IgD-negative memory B cell (primary cell): ENCODE measurements at regions not wholly inside any gene's neighbourhood (a gene's known extent, or its start where the extent isn't known, plus 50 kb on each side); places are given as distances from the start of the nearest gene placed in this dataset.
"Not testable (repeated sequence)": the region's sequence is repeated elsewhere in the genome, so short reads cannot be mapped to it uniquely, and the experiment has no call there.

ENCODE experiments used
- H3K27ac Mint-ChIP-seq, 3 donors: one replicate each; pipeline ENCODE4 v1.8.0; 2020 to 2022; ENCODE audit warnings: mild to moderate bottlenecking in 3 of 3, mixed read lengths in 3 of 3, moderate library complexity in 1 of 3
- H3K27me3 Mint-ChIP-seq: one replicate; pipeline ENCODE4 v1.8.0; 2021; ENCODE audit warnings: mixed read lengths
- H3K36me3 Mint-ChIP-seq: one replicate; pipeline ENCODE4 v1.8.0; 2020; ENCODE audit warnings: mild to moderate bottlenecking, mixed read lengths
- H3K4me1 Mint-ChIP-seq, 3 donors: one replicate each; pipeline ENCODE4 v1.8.0; 2020 to 2022; ENCODE audit warnings: mixed read lengths in 3 of 3, mild to moderate bottlenecking in 1 of 3
- H3K4me3 Mint-ChIP-seq, 4 donors: one replicate each; pipeline ENCODE4 v1.8.0; 2020 to 2022; ENCODE audit warnings: mild to moderate bottlenecking in 4 of 4, mixed read lengths in 4 of 4, moderate library complexity in 3 of 4
- H3K9me3 Mint-ChIP-seq, 3 donors: one replicate each; pipeline ENCODE4 v1.8.0; 2020 to 2021; ENCODE audit warnings: mixed read lengths in 3 of 3, mild to moderate bottlenecking in 1 of 3

DNA sequence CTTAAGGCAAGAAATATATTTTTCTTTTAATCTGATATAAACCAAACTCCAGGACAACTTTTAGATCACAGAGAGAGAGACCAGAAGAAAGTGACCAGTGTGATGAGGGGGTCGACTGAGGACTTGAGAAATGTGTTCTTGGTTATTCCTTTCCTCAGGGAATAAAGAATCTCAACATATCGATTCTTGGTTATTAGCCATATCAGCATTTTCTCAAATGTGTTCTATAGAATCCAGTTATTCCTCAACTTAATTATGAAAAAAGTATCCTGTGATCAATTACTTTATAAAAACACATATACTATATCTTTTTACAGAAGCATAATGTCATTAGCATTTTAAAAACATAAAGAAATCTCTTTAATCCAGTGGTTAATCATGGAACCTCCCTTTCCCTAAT lies 222.1 kb upstream of the FAM3C start:
- no peaks in the 10 kb centered on the region for H3K4me1 Mint-ChIP-seq
- no peak overlapping the region for H3K27ac Mint-ChIP-seq
- H3K4me3 Mint-ChIP-seq: no peak overlapping the region
- H3K9me3 Mint-ChIP-seq: peaks cover 0 to 7% (median 0%) of the 10 kb centered on the region in 3 donors
- H3K27me3 Mint-ChIP-seq: peaks cover 1% of the 10 kb centered on the region
- peaks cover 1% of the 10 kb centered on the region for H3K36me3 Mint-ChIP-seq

DNA sequence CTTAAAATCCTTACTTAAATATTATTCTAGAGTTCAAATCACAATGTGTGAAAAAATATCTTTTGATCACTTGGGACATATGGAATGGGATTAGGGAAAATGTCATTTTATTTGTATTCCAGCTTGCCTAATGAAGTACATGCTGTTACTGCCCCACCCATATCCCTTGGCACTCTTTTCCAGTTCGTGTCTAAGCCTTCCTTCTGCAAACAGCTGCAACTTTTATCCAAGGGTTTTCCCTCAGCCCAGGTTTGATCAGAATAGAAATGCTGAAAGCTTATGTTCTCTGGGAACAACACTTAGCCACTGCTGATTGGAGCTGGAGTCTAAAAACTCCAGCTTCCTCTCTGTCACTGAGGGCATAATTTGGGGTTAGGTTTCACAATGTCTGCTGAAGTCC lies 214.1 kb upstream of the FAM3C start:
- H3K27me3 Mint-ChIP-seq: peaks cover 11% of the 10 kb centered on the region
- H3K9me3 Mint-ChIP-seq: peaks cover 6 to 8% (median 7%) of the 10 kb centered on the region in 3 donors
- H3K4me1 Mint-ChIP-seq: no peaks in the 10 kb centered on the region
- no peak overlapping the region for H3K4me3 Mint-ChIP-seq
- H3K36me3 Mint-ChIP-seq: no peaks in the 10 kb centered on the region
- H3K27ac Mint-ChIP-seq: no peak overlapping the region

DNA sequence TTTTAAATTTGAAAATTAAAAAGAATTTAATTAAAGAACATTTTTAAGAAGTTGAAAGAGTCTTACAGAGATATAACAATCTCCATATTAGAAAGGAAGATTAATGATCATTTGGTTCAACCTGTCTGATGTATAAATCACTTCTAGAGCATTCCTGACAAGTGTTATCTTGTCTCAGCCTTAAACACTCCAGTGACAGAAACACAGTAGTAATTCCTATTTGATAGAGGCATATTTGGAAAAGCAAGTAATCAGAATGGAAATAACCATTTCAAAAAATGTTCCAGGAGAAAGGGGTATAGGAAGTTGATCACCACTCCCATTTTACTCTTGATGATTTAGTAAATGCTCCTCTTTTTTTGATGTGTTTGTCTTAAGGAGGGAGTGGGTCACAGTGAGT lies 213.1 kb upstream of the FAM3C start:
- Mint-ChIP-seq H3K4me1 (no peaks in the 10 kb centered on the region), H3K9me3 (peaks cover 6 to 8% (median 7%) of the 10 kb centered on the region in 3 donors), H3K36me3 (no peaks in the 10 kb centered on the region), H3K4me3 (no peak overlapping the region), H3K27ac (no peak overlapping the region), H3K27me3 (peaks cover 11% of the 10 kb centered on the region)

DNA sequence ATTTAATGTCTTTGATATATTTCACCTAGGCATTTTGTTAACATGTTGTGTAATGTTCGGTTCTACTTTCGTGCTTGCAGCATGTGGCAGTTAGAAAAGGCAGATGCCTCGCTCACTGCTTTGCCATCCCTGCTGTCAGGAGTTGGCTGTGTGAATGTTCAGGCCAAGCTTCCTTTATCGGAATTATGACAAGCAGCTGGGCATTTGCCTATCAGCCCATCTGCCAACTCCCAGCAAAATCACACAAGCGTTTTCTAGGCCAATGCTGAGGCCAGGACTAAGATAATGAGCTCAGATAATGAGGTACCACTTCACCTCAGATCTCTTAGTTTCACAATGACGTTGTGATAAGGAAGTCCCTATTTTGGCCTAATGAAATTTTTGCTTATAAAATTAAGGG lies 212.7 kb upstream of the FAM3C start:
- Mint-ChIP-seq H3K4me1 (no peaks in the 10 kb centered on the region), H3K9me3 (peaks cover 6 to 8% (median 7%) of the 10 kb centered on the region in 3 donors), H3K27me3 (peaks cover 11% of the 10 kb centered on the region), H3K4me3 (no peak overlapping the region), H3K36me3 (no peaks in the 10 kb centered on the region), H3K27ac (no peak overlapping the region)

DNA sequence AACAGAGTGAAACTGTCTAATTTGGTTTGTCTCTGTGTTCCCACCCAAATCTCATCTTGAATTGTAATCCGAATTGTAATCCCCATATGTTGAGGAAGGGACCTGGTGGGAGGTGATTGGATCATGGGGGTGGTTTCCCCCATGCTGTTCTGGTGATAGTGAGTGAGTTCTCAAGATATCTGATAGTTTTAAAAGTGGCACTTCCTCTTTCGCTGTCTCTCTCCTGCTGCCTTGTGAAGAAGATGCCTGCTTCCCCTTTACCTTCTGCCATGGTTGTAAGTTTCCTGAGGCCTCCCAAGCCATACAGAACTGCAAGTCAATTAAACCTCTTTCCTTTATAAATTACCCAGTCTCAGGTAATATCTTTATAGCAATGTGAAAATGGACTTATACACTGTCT lies 212.1 kb upstream of the FAM3C start:
- not testable (repeated sequence) for H3K9me3 Mint-ChIP-seq, H3K36me3 Mint-ChIP-seq, H3K4me3 Mint-ChIP-seq, H3K27ac Mint-ChIP-seq, H3K4me1 Mint-ChIP-seq
- H3K27me3 Mint-ChIP-seq: peaks cover 11% of the 10 kb centered on the region

DNA sequence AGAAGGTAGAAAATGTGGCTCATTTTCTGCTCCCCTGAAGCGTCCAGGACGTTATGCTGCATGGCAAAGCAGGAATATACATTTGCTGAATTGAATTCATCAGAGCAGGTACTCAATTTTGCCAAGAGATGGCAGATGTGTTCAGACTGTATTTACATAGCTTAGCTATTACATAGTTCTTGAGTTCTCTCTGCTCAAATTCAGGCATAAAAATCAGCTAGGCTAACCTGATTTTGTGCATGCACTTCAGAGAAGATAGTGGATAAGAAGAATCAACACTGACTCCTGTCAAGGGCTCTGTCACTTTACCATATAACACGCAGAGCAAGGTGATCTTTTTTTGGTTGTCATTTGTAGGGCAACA lies 209.2 kb upstream of the FAM3C start:
- Mint-ChIP-seq H3K4me1 (peaks cover 0 to 1% (median 0%) of the 10 kb centered on the region in 3 donors), H3K9me3 (peaks cover 6% of the 10 kb centered on the region in 3 donors), H3K27ac (no peak overlapping the region), H3K27me3 (peaks cover 11% of the 10 kb centered on the region), H3K4me3 (no peak overlapping the region), H3K36me3 (no peaks in the 10 kb centered on the region)

DNA sequence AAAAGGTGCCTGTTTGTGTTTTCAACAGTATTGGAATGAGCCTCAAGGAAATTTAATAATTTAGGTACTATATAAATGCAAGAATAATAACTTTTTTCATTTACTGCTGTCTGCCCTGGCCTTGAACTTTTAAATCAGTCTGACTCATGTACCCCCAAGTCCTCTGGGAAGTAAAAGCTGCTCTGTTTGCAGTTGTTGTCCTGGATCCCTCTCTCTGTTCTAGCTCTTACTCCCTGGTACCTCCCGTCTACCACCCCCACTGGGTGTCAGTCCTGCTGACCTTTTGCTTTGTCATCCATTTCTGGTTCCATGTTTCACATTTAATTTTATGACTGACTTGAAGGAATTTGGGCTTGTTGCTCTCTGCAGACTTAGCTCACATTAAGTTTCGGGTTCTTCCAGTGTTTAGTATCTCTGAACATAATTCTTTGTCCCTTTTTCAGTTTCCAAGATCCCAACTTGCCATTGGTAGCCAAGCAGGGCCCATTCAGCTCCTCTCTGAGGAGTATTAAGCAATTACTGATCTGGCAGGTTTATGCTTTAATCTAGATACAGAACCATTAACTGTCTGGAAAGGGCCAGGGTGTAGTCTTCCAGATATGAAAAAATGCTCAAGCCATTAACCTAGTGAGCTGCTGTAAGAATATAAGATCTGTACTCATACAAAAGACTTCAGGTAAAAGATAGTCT lies 208.7 kb upstream of the FAM3C start:
- H3K4me3 Mint-ChIP-seq: no peak overlapping the region
- no peak overlapping the region for H3K27ac Mint-ChIP-seq
- peaks cover 5 to 6% (median 5%) of the 10 kb centered on the region in 3 donors for H3K9me3 Mint-ChIP-seq
- H3K36me3 Mint-ChIP-seq: no peaks in the 10 kb centered on the region
- peaks cover 11% of the 10 kb centered on the region for H3K27me3 Mint-ChIP-seq
- H3K4me1 Mint-ChIP-seq: peaks cover 0 to 1% (median 0%) of the 10 kb centered on the region in 3 donors

DNA sequence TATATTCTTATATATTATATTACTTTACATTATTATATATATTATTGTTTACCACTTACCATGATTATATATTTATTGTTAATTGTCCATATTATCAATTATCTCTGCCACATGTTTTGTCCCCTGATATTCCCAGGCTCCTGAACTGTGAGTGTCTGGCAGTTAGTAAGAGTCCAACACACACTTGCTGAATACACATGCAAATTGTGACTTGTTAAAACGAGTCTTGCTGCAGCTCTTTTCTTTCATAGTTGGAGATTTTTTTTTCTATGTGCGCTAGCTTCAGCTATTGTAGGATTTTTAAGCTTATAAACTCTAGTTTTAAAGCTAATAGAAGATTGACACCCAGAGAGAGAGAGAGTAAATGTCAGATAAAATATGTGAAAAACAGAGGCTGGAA lies 207.8 kb upstream of the FAM3C start:
- peaks cover 11% of the 10 kb centered on the region for H3K27me3 Mint-ChIP-seq
- H3K4me3 Mint-ChIP-seq: no peak overlapping the region
- no peak overlapping the region for H3K27ac Mint-ChIP-seq
- peaks cover 3 to 6% (median 4%) of the 10 kb centered on the region in 3 donors for H3K9me3 Mint-ChIP-seq
- H3K36me3 Mint-ChIP-seq: no peaks in the 10 kb centered on the region
- H3K4me1 Mint-ChIP-seq: peaks cover 0 to 1% (median 0%) of the 10 kb centered on the region in 3 donors

DNA sequence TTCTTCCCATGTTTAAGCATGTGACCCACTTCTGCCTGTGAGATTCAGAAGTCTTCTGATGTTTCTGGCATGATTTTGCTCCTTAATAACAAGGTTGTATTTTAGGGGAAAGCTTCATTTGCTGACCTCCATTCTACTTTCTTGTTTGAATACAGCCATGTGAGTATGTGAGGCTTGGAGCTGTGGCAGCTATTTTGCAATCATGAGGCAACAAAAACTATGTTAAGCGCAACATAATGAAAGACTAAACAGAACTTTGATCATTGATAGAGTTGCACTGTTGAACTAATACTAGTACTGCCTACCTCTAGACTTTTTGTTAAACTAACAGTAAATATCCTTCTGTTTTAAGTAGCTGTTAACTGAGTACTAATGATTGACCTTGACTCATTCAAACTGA lies 203.8 kb upstream of the FAM3C start:
- Mint-ChIP-seq H3K27ac (no peak overlapping the region), H3K4me3 (no peak overlapping the region), H3K4me1 (peaks cover 0 to 1% (median 0%) of the 10 kb centered on the region in 3 donors), H3K36me3 (no peaks in the 10 kb centered on the region), H3K27me3 (peaks cover 3% of the 10 kb centered on the region), H3K9me3 (peaks cover 0 to 11% (median 0%) of the 10 kb centered on the region in 3 donors)

DNA sequence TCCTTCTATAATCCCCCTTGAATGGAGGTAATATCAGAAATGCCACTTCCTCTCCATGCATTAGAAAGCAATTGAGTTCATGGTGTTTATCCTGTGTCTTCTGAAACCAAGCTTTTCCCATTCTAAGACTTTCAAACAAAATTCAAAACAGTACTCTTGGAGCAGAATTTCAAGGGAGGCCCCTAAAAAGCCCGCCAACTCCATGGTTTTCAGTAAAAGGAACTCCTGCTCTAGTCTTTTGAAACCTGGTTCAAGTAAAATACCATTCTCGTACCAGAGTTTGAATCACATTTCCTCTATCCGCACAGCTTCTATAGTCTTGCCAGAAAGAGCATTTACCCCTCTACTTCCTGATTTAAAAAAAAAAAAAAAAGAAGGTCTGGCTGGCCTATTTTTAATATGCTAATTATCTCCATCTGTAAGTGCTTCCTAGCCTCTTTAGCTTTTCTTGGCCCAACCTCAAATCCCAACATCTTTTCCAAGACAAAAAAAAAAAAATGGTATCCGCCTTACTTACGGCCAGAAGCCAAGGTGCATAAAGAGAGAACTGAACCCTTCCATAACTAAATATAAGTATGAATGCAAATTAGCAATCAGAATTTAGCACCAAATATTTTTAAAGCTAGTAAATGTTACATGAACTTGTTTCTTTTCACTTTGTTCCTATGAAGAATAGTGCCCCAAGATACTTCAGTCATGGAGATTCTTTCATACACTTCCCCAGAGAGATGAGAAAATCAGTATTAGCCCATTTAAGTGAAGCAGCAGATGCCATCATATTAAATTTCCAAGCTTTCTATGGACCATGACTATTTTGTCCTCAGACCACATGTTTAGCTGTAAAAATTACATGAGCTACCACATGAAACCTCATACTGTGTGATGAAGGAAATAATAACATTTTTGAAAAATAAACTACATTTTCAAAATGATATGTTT lies 199.9 kb upstream of the FAM3C start:
- no peak overlapping the region for H3K27ac Mint-ChIP-seq
- peaks cover 2 to 15% (median 13%) of the 10 kb centered on the region in 3 donors for H3K9me3 Mint-ChIP-seq
- H3K36me3 Mint-ChIP-seq: no peaks in the 10 kb centered on the region
- H3K27me3 Mint-ChIP-seq: peaks cover under 1% of the 10 kb centered on the region
- no peaks in the 10 kb centered on the region for H3K4me1 Mint-ChIP-seq
- no peak overlapping the region for H3K4me3 Mint-ChIP-seq

DNA sequence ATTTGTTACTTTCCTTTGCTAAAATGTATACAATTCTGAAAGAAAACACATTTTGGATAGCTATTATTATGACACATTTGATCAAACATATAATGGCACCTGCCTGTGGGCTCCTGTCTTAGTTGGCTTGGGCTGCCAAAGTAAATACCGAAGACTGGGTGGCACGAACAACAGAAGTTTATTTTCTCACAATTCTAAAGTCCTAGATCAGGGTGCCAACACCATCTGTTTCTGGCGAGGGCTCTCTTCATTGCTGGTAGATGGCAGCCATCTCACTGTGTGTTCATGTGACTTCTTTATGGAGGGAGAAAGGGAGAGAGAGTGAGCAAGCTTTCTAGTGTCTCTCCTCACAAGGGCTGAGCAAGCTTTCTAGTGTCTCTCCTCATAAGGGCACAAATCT lies 195.8 kb upstream of the FAM3C start:
- Mint-ChIP-seq H3K27ac (no peak overlapping the region), H3K4me3 (no peak overlapping the region), H3K4me1 (no peaks in the 10 kb centered on the region), H3K27me3 (peaks cover 1% of the 10 kb centered on the region), H3K36me3 (peaks cover 2% of the 10 kb centered on the region), H3K9me3 (peaks cover 2 to 13% (median 9%) of the 10 kb centered on the region in 3 donors)

DNA sequence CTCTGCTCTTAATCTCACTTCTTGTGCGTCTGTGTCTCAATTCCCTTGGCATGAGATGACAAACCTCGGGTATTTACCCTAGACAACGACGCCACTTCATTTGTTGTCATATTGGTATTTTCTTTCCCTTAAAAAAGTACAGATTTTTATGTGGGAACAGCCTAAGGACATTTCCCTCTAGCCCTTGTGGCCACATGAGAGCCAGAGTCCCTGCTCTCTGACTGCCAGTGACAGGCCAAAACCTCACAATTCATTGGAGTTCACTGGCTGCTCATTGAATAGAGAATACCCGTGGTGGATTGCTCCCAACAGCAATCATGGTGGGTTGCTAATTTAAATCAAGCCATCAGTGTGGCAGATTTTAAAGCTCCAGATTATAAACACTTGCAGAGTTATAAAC lies 191.3 kb upstream of the FAM3C start:
- H3K36me3 Mint-ChIP-seq: peaks cover 2% of the 10 kb centered on the region
- no peak overlapping the region for H3K4me3 Mint-ChIP-seq
- H3K27ac Mint-ChIP-seq: no peak overlapping the region
- H3K9me3 Mint-ChIP-seq: peaks cover 2 to 6% (median 2%) of the 10 kb centered on the region in 3 donors
- H3K4me1 Mint-ChIP-seq: no peaks in the 10 kb centered on the region
- H3K27me3 Mint-ChIP-seq: peaks cover 9% of the 10 kb centered on the region

DNA sequence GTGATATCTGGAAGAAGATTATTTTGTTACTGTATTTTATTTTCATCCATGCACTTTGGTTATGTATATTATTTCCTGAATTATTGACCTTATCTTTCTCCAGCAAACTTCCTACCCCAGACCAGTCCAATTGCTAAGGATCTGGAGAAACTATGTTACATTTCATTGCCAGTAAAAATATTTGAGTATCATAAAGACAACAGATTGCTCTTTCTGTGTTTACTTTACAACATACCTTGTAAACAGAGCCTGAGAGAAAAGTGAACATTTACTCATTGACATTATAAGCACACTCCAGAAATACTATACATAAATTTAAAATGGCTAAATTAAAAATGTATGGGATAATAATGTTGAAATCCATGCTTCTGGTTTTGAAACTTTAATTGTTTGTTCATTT lies 186.2 kb upstream of the FAM3C start:
- no peak overlapping the region for H3K4me3 Mint-ChIP-seq
- peaks cover 12% of the 10 kb centered on the region for H3K27me3 Mint-ChIP-seq
- H3K4me1 Mint-ChIP-seq: no peaks in the 10 kb centered on the region
- peaks cover 0 to 1% (median 0%) of the 10 kb centered on the region in 3 donors for H3K9me3 Mint-ChIP-seq
- H3K36me3 Mint-ChIP-seq: no peaks in the 10 kb centered on the region
- H3K27ac Mint-ChIP-seq: no peak overlapping the region

DNA sequence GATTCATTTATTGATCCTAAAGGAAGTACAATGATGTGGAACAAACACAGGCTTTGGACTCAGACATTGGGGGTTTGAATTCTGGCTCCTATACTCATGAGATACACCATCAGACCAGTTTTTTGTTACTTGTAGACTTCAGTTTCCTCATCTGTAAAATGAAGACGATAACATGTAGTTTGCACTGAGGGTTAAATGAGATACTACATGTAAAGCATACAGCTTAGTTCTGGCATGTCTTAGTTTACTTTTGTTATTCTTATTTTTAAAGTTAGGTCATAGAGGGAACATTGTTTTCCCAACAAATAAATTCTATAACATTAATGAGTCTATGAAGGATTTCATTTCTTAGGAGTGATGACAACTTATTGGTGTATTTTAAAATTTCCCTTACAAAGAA lies 183.5 kb upstream of the FAM3C start:
- Mint-ChIP-seq H3K36me3 (no peaks in the 10 kb centered on the region), H3K4me3 (no peak overlapping the region), H3K4me1 (no peaks in the 10 kb centered on the region), H3K9me3 (peaks cover 0 to 1% (median 0%) of the 10 kb centered on the region in 3 donors), H3K27ac (no peak overlapping the region), H3K27me3 (peaks cover 10% of the 10 kb centered on the region)

DNA sequence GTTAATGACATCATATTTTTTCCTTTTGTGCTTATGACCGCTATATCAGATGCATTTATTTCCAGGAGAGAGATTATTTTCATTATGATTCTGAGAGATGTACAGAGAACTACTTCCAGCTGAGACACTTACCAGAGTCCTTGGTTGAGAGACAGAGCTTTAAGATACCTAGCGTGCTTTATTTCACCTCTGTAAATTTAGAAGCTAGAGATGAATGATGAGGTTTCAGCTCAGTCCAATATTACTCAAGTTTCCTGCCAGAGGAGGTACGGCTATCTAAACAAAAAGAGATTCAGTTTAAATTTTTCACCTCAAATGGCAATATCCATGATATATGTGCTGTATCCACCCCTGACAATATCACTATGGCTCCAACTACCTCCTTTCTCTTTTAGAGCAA lies 182.6 kb upstream of the FAM3C start:
- H3K4me3 Mint-ChIP-seq: no peak overlapping the region
- H3K27ac Mint-ChIP-seq: no peak overlapping the region
- H3K9me3 Mint-ChIP-seq: peaks cover 0 to 1% (median 0%) of the 10 kb centered on the region in 3 donors
- no peaks in the 10 kb centered on the region for H3K4me1 Mint-ChIP-seq
- H3K36me3 Mint-ChIP-seq: no peaks in the 10 kb centered on the region
- H3K27me3 Mint-ChIP-seq: peaks cover 11% of the 10 kb centered on the region
